ENCODE measurements at regions not wholly inside any gene's neighbourhood (a gene's known extent, or its start where the extent isn't known, plus 50 kb on each side); places are given as distances from the start of the nearest gene placed in this dataset.
"Not testable (repeated sequence)": the region's sequence is repeated elsewhere in the genome, so short reads cannot be mapped to it uniquely, and the experiment has no call there.

- intact Hi-C loops (cut with micrococcal nuclease): no loop called here
- DNase-seq: no peak
- no peak for ATAC-seq
Observed at GRCh38 chr1:178020968-178021640, 51.2 kb upstream of the SEC16B start.

- intact Hi-C loops (cut with micrococcal nuclease): no loop called here
- DNase-seq: no peak
Observed at GRCh38 chr1:178021950-178022349, 52.1 kb upstream of the SEC16B start.

GRCh38 chr1:178023181-178023618 is 53.3 kb upstream of the SEC16B start:
- intact Hi-C loops (cut with micrococcal nuclease): no loop called here
- DNase-seq: no peak
- ATAC-seq: no peak

More at GRCh38 chr1:178021950-178022349, 52.1 kb upstream of the SEC16B start:
- ATAC-seq: no peak

- ATAC-seq: no peak
- no peak for DNase-seq
- intact Hi-C loops (cut with micrococcal nuclease): no loop called here
Observed at GRCh38 chr1:178024504-178024903, 54.6 kb upstream of the SEC16B start.

GRCh38 chr1:178025613-178026356 is 55.9 kb upstream of the SEC16B start:
- ATAC-seq: no peak
- intact Hi-C loops (cut with micrococcal nuclease): no loop called here
- no peak for DNase-seq

GRCh38 chr1:178028841-178029481 is 59.1 kb upstream of the SEC16B start:
- ATAC-seq (peak; percentile 43), DNase-seq (no peak)
- intact Hi-C loops (cut with micrococcal nuclease): no loop called here

GRCh38 chr1:178030467-178030866 is 60.6 kb upstream of the SEC16B start:
- ATAC-seq: no peak
- DNase-seq: no peak

GRCh38 chr1:178031856-178032320 is 62.0 kb upstream of the RASAL2 start:
- intact Hi-C loops (cut with micrococcal nuclease): loop anchor here (5.0 to 10.0 kb wide), 2 partner anchors 153 to 250 kb away; no protein-coding TSS in a partner anchor
- ATAC-seq (peak; percentile 81), DNase-seq (peak; percentile 85)

More at GRCh38 chr1:178030467-178030866, 60.6 kb upstream of the SEC16B start:
- intact Hi-C loops (cut with micrococcal nuclease): loop anchor here (5.0 to 10.0 kb wide), 2 partner anchors 154 to 252 kb away; no protein-coding TSS in a partner anchor

- intact Hi-C loops (cut with micrococcal nuclease): loop anchor here (5.0 to 10.0 kb wide), 2 partner anchors 152 to 249 kb away; no protein-coding TSS in a partner anchor
- ATAC-seq: no peak
Observed at GRCh38 chr1:178033019-178033418, 60.9 kb upstream of the RASAL2 start.

GRCh38 chr1:178034676-178035075 is 59.2 kb upstream of the RASAL2 start:
- ATAC-seq (peak; percentile 20), DNase-seq (no peak)
- intact Hi-C loops (cut with micrococcal nuclease): loop anchor here (5.0 to 10.0 kb wide), 2 partner anchors 150 to 248 kb away; no protein-coding TSS in a partner anchor

More at GRCh38 chr1:178033019-178033418, 60.9 kb upstream of the RASAL2 start:
- DNase-seq: no peak

GRCh38 chr1:178036090-178036489 is 57.8 kb upstream of the RASAL2 start:
- intact Hi-C loops (cut with micrococcal nuclease): loop anchor here (10.0 kb wide), 1 partner anchor 149 kb away; no protein-coding TSS in a partner anchor
- ATAC-seq (no peak), DNase-seq (no peak)

GRCh38 chr1:178037510-178038253 is 56.2 kb upstream of the RASAL2 start:
- peak; percentile 98 for ATAC-seq
- peak; percentile 96 for DNase-seq

GRCh38 chr1:178038372-178038771 is 55.5 kb upstream of the RASAL2 start:
- intact Hi-C loops (cut with micrococcal nuclease): loop anchor here (10.0 kb wide), 1 partner anchor 146 kb away; no protein-coding TSS in a partner anchor
- no peak for DNase-seq
- no peak for ATAC-seq

More at GRCh38 chr1:178037510-178038253, 56.2 kb upstream of the RASAL2 start:
- intact Hi-C loops (cut with micrococcal nuclease): loop anchor here (10.0 kb wide), 1 partner anchor 147 kb away; no protein-coding TSS in a partner anchor

GRCh38 chr1:178039891-178040290 is 54.0 kb upstream of the RASAL2 start:
- intact Hi-C loops (cut with micrococcal nuclease): loop anchor here (10.0 kb wide), 1 partner anchor 145 kb away; no protein-coding TSS in a partner anchor
- ATAC-seq (no peak), DNase-seq (no peak)

- DNase-seq; ATAC-seq; intact Hi-C loops (cut with micrococcal nuclease): not testable (repeated sequence)
Observed at GRCh38 chr1:178043940-178044339, 50.0 kb upstream of the RASAL2 start.
